ENCODE measurements at regions not wholly inside any gene's neighbourhood (a gene's known extent, or its start where the extent isn't known, plus 50 kb on each side); places are given as distances from the start of the nearest gene placed in this dataset.
"Not testable (repeated sequence)": the region's sequence is repeated elsewhere in the genome, so short reads cannot be mapped to it uniquely, and the experiment has no call there.

DNA sequence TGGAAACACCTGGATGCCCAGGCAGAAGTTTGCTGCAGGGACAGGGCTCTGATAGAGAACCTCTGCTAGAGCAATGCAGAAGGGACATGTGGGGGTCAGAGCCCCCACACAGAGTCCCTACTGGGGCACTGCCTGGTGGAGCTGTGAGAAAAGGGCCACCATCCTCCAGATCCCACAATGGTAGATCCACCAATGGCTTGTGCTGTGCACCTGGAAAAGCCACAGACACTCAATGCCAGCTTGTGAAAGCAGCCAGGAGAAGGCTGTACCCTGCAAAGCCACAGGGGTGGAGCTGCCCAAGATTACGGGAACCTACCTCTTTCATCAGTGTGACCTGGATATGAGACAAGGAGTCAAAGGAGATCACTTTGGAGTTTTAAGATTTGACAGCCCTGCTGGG, 87.1 kb downstream of the BTBD3 start:
- TF ChIP-seq, protein P1, sequence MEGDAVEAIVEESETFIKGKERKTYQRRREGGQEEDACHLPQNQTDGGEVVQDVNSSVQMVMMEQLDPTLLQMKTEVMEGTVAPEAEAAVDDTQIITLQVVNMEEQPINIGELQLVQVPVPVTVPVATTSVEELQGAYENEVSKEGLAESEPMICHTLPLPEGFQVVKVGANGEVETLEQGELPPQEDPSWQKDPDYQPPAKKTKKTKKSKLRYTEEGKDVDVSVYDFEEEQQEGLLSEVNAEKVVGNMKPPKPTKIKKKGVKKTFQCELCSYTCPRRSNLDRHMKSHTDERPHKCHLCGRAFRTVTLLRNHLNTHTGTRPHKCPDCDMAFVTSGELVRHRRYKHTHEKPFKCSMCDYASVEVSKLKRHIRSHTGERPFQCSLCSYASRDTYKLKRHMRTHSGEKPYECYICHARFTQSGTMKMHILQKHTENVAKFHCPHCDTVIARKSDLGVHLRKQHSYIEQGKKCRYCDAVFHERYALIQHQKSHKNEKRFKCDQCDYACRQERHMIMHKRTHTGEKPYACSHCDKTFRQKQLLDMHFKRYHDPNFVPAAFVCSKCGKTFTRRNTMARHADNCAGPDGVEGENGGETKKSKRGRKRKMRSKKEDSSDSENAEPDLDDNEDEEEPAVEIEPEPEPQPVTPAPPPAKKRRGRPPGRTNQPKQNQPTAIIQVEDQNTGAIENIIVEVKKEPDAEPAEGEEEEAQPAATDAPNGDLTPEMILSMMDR (IDR thresholded peaks at IDR 0.05; ENCODE audit: extremely low read depth in 1 of 2, insufficient read depth in 1 of 2, low read depth in 1 of 2, low read length in 2 of 2) = not testable (repeated sequence)
- not testable (repeated sequence) for TF ChIP-seq FOS (IDR thresholded peaks at IDR 0.05; ENCODE audit: borderline replicate concordance, insufficient read depth, low read length); EZH2 (IDR thresholded peaks at IDR 0.05; ENCODE audit: borderline replicate concordance, low read depth, low read length, severe bottlenecking); MYC (IDR thresholded peaks at IDR 0.05; ENCODE audit: low read depth, low read length); POLR2A (IDR thresholded peaks at IDR 0.05; ENCODE audit: low read depth, low read length)
